ENCODE measurements at regions not wholly inside any gene's neighbourhood (a gene's known extent, or its start where the extent isn't known, plus 50 kb on each side); places are given as distances from the start of the nearest gene placed in this dataset.

GRCh38 chr4:183830438-183830985, 74.6 kb upstream of the STOX2 start:
- no peak overlapping the region for H3K4me3 ChIP-seq (ENCODE audit: low read length)
- no CpG with 5 or more reads among the region's 2 CpGs for WGBS (ENCODE audit: insufficient coverage)
- H3K9me3 ChIP-seq (replicated peaks; ENCODE audit: control insufficient read depth, low read depth, low read length) = no peaks in the 10 kb centered on the region
- no peaks in the 10 kb centered on the region for H3K27me3 ChIP-seq (ENCODE audit: control insufficient read depth, insufficient read depth, low read length)
- DNase-seq = no peak
- no peaks in the 10 kb centered on the region for H3K36me3 ChIP-seq (ENCODE audit: control insufficient read depth, insufficient read depth, low read length)
- peaks cover 2% of the 10 kb centered on the region for H3K4me1 ChIP-seq (ENCODE audit: control insufficient read depth, insufficient read depth, low read length)
- H3K27ac ChIP-seq (ENCODE audit: low read length) = no peak overlapping the region

DNA sequence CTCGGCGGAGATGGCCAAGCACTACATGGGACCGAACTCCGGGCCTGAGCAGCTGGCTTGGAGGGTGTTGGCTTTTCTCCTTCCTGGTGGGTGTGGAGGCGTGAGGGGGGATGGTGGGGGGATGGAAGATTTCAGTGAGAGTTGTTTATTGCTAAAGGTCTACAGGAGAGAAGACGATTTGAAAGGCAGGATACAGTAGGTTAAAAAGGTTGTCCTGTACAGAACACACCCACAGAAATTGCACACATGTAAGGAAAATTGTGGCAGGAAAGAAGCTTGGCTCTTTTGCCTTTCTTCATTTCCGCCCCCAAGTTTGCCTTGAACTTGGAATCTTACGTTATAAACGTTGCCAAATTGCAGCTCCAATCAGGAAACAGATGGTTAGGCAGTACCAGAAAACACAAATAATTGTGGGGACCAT, 74.1 kb upstream of the STOX2 start:
- peaks cover 2% of the 10 kb centered on the region for H3K4me1 ChIP-seq (ENCODE audit: control insufficient read depth, insufficient read depth, low read length)
- H3K27ac ChIP-seq (ENCODE audit: low read length) = no peak overlapping the region
- no peaks in the 10 kb centered on the region for H3K27me3 ChIP-seq (ENCODE audit: control insufficient read depth, insufficient read depth, low read length)
- H3K36me3 ChIP-seq (ENCODE audit: control insufficient read depth, insufficient read depth, low read length) = no peaks in the 10 kb centered on the region
- H3K4me3 ChIP-seq (ENCODE audit: low read length) = no peak overlapping the region
- DNase-seq = peak; percentile 68
- H3K9me3 ChIP-seq (replicated peaks; ENCODE audit: control insufficient read depth, low read depth, low read length) = no peaks in the 10 kb centered on the region
- WGBS (ENCODE audit: insufficient coverage) = 33% methylated on average over 4 of the region's 9 CpGs

GRCh38 chr4:183831683-183832082, 73.4 kb upstream of the STOX2 start:
- WGBS (ENCODE audit: insufficient coverage) = 54% methylated on average over 2 of the region's 5 CpGs

GRCh38 chr4:183832776-183833450, 72.2 kb upstream of the STOX2 start:
- H3K9me3 ChIP-seq (replicated peaks; ENCODE audit: control insufficient read depth, low read depth, low read length) = no peaks in the 10 kb centered on the region
- no peak overlapping the region for H3K4me3 ChIP-seq (ENCODE audit: low read length)
- no peaks in the 10 kb centered on the region for H3K27me3 ChIP-seq (ENCODE audit: control insufficient read depth, insufficient read depth, low read length)
- no peak overlapping the region for H3K27ac ChIP-seq (ENCODE audit: low read length)
- H3K4me1 ChIP-seq (ENCODE audit: control insufficient read depth, insufficient read depth, low read length) = peaks cover 2% of the 10 kb centered on the region
- no peaks in the 10 kb centered on the region for H3K36me3 ChIP-seq (ENCODE audit: control insufficient read depth, insufficient read depth, low read length)
- no peak for DNase-seq
- WGBS (ENCODE audit: insufficient coverage) = 75% methylated on average over 2 of the region's 9 CpGs

More at GRCh38 chr4:183831683-183832082, 73.4 kb upstream of the STOX2 start:
- H3K9me3 ChIP-seq (replicated peaks; ENCODE audit: control insufficient read depth, low read depth, low read length) = no peaks in the 10 kb centered on the region
- DNase-seq = peak; percentile 35
- H3K27ac ChIP-seq (ENCODE audit: low read length) = no peak overlapping the region
- no peaks in the 10 kb centered on the region for H3K36me3 ChIP-seq (ENCODE audit: control insufficient read depth, insufficient read depth, low read length)
- no peak overlapping the region for H3K4me3 ChIP-seq (ENCODE audit: low read length)
- peaks cover 2% of the 10 kb centered on the region for H3K4me1 ChIP-seq (ENCODE audit: control insufficient read depth, insufficient read depth, low read length)
- no peaks in the 10 kb centered on the region for H3K27me3 ChIP-seq (ENCODE audit: control insufficient read depth, insufficient read depth, low read length)

DNA sequence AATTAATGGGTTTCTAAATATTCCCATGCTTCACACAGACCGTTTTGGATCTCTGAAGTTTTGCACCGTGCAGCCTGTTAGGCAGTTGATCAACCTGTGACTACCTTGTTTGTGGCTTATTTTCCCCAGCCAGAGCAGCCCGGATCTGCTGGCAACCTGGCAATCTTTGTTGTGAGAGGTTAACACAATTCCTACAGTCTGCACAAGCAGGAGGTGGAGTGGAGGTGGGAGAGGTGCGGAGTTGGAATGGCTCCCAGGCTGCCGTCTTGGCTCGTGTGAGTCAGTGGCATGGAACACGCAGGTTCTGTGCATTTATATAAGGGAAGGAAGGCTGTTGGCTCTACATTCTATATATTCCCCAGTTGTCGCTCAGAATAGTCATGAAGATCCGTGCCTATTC, 70.9 kb upstream of the STOX2 start:
- peaks cover 2% of the 10 kb centered on the region for H3K4me1 ChIP-seq (ENCODE audit: control insufficient read depth, insufficient read depth, low read length)
- no peak overlapping the region for H3K27ac ChIP-seq (ENCODE audit: low read length)
- no peak for DNase-seq
- H3K4me3 ChIP-seq (ENCODE audit: low read length) = no peak overlapping the region
- WGBS (ENCODE audit: insufficient coverage) = no CpG with 5 or more reads among the region's 9 CpGs
- H3K9me3 ChIP-seq (replicated peaks; ENCODE audit: control insufficient read depth, low read depth, low read length) = no peaks in the 10 kb centered on the region
- H3K27me3 ChIP-seq (ENCODE audit: control insufficient read depth, insufficient read depth, low read length) = no peaks in the 10 kb centered on the region
- H3K36me3 ChIP-seq (ENCODE audit: control insufficient read depth, insufficient read depth, low read length) = no peaks in the 10 kb centered on the region

DNA sequence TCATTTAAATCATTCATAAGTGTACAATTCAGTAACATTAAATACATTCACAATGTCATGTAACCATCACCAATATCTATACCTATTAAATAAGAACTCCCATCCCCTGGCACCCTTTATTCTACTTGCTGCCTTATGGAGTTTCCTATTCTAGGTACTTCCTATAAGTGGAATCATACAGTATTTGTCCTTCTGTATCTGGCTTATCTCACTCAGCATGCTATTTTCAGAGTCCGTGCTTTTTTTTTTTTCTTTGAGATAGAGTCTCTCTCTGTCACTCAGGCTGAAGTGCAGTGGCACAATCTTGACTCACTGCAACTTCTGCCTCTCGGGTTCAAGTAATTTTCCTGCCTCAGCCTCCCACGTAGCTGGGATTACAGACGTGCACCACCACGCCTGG, 67.9 kb upstream of the STOX2 start:
- no peak for DNase-seq
- Histone ChIP-seq H3K36me3 (ENCODE audit: control insufficient read depth, insufficient read depth, low read length) (no peaks in the 10 kb centered on the region), H3K9me3 (replicated peaks; ENCODE audit: control insufficient read depth, low read depth, low read length) (no peaks in the 10 kb centered on the region), H3K4me1 (ENCODE audit: control insufficient read depth, insufficient read depth, low read length) (no peaks in the 10 kb centered on the region), H3K27me3 (ENCODE audit: control insufficient read depth, insufficient read depth, low read length) (no peaks in the 10 kb centered on the region), H3K27ac (ENCODE audit: low read length) (no peak overlapping the region), H3K4me3 (ENCODE audit: low read length) (no peak overlapping the region)
- WGBS (ENCODE audit: insufficient coverage) = 80% methylated on average over 1 of the region's 5 CpGs

DNA sequence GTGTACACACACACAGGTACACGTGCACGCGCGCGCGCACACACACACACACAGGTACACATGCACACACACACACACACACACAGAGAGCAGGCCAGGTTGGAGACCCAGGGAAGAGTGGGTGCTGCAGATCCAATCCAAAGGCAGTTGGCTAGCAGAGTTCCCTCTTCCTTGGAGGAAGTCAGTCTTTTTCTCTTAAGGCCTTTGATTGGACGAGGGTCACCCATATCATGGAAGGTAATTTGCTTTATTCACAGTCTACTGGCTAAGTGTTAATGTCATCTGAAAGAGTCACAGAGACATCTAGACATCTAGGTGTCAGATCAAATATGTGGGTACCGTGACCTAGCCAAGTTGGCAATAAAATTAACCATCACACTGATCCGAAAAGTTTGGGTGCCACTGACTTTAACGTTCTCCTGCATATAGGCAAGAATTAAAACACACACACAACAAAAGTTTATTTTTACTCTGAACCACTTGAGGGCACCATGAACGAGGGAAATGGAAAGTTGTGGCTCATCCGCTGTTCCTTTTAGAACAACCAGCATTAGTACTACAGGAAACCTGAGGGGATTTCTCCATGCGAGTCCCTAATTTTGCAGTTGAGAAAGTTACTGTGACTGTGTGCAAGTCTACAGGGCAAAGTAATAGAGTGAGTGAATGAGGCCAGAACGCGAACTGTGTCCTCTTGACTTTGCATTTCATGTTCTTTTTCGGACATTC, 66.0 kb upstream of the STOX2 start:
- no peaks in the 10 kb centered on the region for H3K36me3 ChIP-seq (ENCODE audit: control insufficient read depth, insufficient read depth, low read length)
- no peak overlapping the region for H3K27ac ChIP-seq (ENCODE audit: low read length)
- no peaks in the 10 kb centered on the region for H3K4me1 ChIP-seq (ENCODE audit: control insufficient read depth, insufficient read depth, low read length)
- H3K27me3 ChIP-seq (ENCODE audit: control insufficient read depth, insufficient read depth, low read length) = no peaks in the 10 kb centered on the region
- WGBS (ENCODE audit: insufficient coverage) = 29% methylated on average over 1 of the region's 16 CpGs
- peak; percentile 68 for DNase-seq
- H3K4me3 ChIP-seq (ENCODE audit: low read length) = no peak overlapping the region
- no peaks in the 10 kb centered on the region for H3K9me3 ChIP-seq (replicated peaks; ENCODE audit: control insufficient read depth, low read depth, low read length)

- WGBS (ENCODE audit: insufficient coverage) = 0% methylated on average over 1 of the region's 5 CpGs
- Histone ChIP-seq H3K4me1 (ENCODE audit: control insufficient read depth, insufficient read depth, low read length) (no peaks in the 10 kb centered on the region), H3K4me3 (ENCODE audit: low read length) (no peak overlapping the region), H3K9me3 (replicated peaks; ENCODE audit: control insufficient read depth, low read depth, low read length) (no peaks in the 10 kb centered on the region), H3K27ac (ENCODE audit: low read length) (no peak overlapping the region), H3K27me3 (ENCODE audit: control insufficient read depth, insufficient read depth, low read length) (no peaks in the 10 kb centered on the region), H3K36me3 (ENCODE audit: control insufficient read depth, insufficient read depth, low read length) (no peaks in the 10 kb centered on the region)
- DNase-seq = peak; percentile 90
Observed at GRCh38 chr4:183840311-183840710, 64.8 kb upstream of the STOX2 start.

DNA sequence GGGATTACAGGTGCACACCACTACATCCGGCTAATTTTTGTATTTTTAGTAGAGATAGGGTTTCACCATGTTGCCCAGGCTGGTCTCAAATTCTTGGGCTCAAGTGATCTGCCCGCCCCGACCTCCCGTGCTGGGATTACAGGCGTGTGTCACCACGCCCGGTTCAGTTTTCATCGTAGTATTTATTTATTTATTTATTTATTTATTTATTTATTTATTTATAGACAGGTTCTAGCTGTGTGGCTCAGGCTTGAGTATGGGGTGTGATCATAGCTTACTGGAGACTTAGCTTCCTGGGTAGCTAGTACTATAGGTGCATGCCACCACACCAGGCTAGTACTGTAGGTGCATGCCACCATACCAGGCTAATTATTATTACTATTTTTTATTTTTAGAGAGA, 64.1 kb upstream of the STOX2 start:
- Histone ChIP-seq H3K36me3 (ENCODE audit: control insufficient read depth, insufficient read depth, low read length) (no peaks in the 10 kb centered on the region), H3K4me1 (ENCODE audit: control insufficient read depth, insufficient read depth, low read length) (no peaks in the 10 kb centered on the region), H3K4me3 (ENCODE audit: low read length) (no peak overlapping the region), H3K27ac (ENCODE audit: low read length) (no peak overlapping the region), H3K9me3 (replicated peaks; ENCODE audit: control insufficient read depth, low read depth, low read length) (no peaks in the 10 kb centered on the region), H3K27me3 (ENCODE audit: control insufficient read depth, insufficient read depth, low read length) (no peaks in the 10 kb centered on the region)
- no peak for DNase-seq
- no CpG with 5 or more reads among the region's 8 CpGs for WGBS (ENCODE audit: insufficient coverage)

DNA sequence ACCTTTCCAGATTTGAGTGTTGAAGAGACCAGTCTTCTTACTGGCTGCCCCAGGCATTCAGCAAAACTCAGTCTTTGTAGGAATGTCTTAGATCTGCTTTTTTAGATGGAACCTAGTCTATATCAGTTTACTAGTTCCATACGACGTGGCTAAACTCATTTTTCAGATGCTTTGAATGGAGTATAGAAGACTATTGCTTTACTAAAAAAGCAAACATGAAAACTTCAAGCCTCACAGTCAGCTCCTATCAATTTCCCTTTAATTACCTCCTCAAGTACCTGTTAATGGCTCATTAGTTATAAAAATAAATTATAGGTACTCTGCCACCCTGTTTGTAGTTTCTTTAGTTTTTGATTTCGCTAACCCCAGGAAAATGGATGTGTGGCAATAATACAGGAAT, 63.0 kb upstream of the STOX2 start:
- DNase-seq = no peak
- no CpG with 5 or more reads among the region's 3 CpGs for WGBS (ENCODE audit: insufficient coverage)
- Histone ChIP-seq H3K27ac (ENCODE audit: low read length) (no peak overlapping the region), H3K4me3 (ENCODE audit: low read length) (no peak overlapping the region), H3K4me1 (ENCODE audit: control insufficient read depth, insufficient read depth, low read length) (no peaks in the 10 kb centered on the region), H3K9me3 (replicated peaks; ENCODE audit: control insufficient read depth, low read depth, low read length) (peaks cover 5% of the 10 kb centered on the region), H3K36me3 (ENCODE audit: control insufficient read depth, insufficient read depth, low read length) (no peaks in the 10 kb centered on the region), H3K27me3 (ENCODE audit: control insufficient read depth, insufficient read depth, low read length) (no peaks in the 10 kb centered on the region)

All from muscle of leg (tissue), 3 donors.